ENCODE measurements at regions not wholly inside any gene's neighbourhood (a gene's known extent, or its start where the extent isn't known, plus 50 kb on each side); places are given as distances from the start of the nearest gene placed in this dataset.

DNA sequence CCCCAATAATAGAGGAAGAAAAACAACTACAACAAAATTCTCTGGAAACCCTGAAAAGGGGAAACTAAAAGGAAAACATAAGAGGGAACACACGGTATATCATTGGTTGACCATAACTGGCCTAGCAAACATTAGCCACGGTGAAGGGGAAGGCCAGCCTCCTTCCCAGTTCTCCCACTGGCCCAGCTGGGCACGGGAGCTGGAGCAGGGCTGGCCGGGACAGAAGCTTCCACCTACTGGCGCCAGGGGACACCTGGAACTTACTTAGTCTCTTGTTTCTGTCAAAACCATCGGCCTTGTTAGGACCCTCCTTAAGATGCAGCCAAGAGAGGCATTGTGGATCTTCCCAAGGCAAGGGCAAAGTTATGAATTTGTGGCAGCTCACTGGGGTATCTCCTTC is 56.1 kb upstream of the DLGAP1 start:
- DNase-seq: no peak

GRCh38 chr18:4510711-4511110 is 55.6 kb upstream of the DLGAP1 start:
- no peak for DNase-seq

DNA sequence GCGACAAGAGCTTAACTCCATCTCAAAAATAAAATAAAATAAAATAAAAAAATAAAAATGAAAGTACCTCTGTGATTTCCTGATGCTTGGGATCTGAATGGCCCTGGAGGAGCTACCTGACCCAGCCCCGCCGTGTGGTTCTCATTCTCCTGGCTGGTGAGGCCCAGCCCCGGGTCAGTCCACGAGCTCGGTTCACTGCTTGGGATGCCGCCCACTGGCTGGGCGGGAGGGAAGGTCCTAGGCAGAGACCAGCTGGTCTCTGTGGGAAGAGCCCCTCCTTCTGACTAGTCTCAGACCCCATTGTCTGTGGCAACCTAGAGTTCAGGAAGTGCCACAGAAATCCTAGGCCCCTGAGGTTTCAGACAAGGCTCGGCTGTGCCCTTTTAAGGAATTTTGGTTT is 55.1 kb upstream of the DLGAP1 start:
- no peak for DNase-seq
